GM12892 (cell line): ENCODE measurements at regions not wholly inside any gene's neighbourhood (a gene's known extent, or its start where the extent isn't known, plus 50 kb on each side); places are given as distances from the start of the nearest gene placed in this dataset.

ENCODE experiments used
- POLR2A ChIP-seq: IDR thresholded peaks from 2 replicates; pipeline ENCODE4 v1.6.1; 2011; ENCODE audit warnings: low read depth, low read length, control low read depth
- POLR2AphosphoS5 ChIP-seq: IDR thresholded peaks from 2 replicates; pipeline ENCODE4 v1.6.1; 2011; ENCODE audit warnings: low read depth, low read length, control low read depth
- TAF1 ChIP-seq: IDR thresholded peaks from 2 replicates; pipeline ENCODE4 v1.6.1; 2011; ENCODE audit warnings: low read depth, mild to moderate bottlenecking, control low read depth, low read length, borderline replicate concordance

GRCh38 chr7:106573738-106574137, 87.2 kb downstream of the CCDC71L start:
- TF ChIP-seq POLR2AphosphoS5 (no peak), TAF1 (no peak), POLR2A (no peak)
